ENCODE measurements at regions not wholly inside any gene's neighbourhood (a gene's known extent, or its start where the extent isn't known, plus 50 kb on each side); places are given as distances from the start of the nearest gene placed in this dataset.

DNA sequence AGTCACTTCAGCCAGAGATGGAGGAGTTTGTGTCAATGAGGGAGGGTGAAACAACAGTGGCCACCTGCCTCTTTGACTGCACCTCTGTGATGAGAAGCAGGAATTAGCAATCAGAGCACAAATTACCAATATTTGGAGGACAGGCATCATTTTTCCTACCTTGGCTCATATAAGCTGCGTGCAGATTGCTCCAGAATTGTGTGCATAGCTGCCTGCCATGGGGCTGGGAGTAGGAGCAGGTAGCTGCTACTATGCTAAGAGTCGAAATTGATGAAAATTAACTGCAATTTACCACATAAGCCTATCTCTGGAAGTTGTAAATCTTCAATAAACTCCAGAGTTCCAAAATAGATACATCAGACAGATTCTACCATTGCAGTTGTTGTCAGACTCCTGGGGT lies 167.5 kb upstream of the HTR2A start:
- peaks cover 10% of the 10 kb centered on the region for H3K4me1 Mint-ChIP-seq
- no peak overlapping the region for H3K4me2 ChIP-seq (replicated peaks; ENCODE audit: extremely low read depth, low read length, poor library complexity, severe bottlenecking)
- no peaks in the 10 kb centered on the region for H3K27me3 ChIP-seq (ENCODE audit: control insufficient read depth in 2 of 2, insufficient read depth in 2 of 2, low read length in 2 of 2)
- DNase-seq = no peak
- H3K4me3 ChIP-seq (replicated peaks in 1 of 3; ENCODE audit: low read depth in 2 of 3, low read length in 3 of 3) = no peak overlapping the region
- WGBS (ENCODE audit: insufficient coverage) = 100% methylated on average over 1 of the region's 2 CpGs
- no peaks in the 10 kb centered on the region for H3K36me3 ChIP-seq (replicated peaks in 1 of 2; ENCODE audit: control insufficient read depth in 1 of 2, insufficient read depth in 2 of 2, low read length in 2 of 2)
- no peak overlapping the region for H3K27ac ChIP-seq (ENCODE audit: low read depth in 1 of 2, low read length in 2 of 2)
- H3K36me3 Mint-ChIP-seq = no peaks in the 10 kb centered on the region
- H3K27ac Mint-ChIP-seq = no peak overlapping the region
- peaks cover 9 to 24% (median 18%) of the 10 kb centered on the region in 7 donors for H3K9me3 Mint-ChIP-seq
- no peak overlapping the region for H2AFZ ChIP-seq (ENCODE audit: insufficient read depth, low read depth, low read length, poor library complexity, severe bottlenecking)
- H3K9me3 ChIP-seq (replicated peaks in 1 of 2; ENCODE audit: control insufficient read depth in 1 of 2, insufficient read depth in 1 of 2, low read length in 2 of 2) = peaks cover 0 to 6% of the 10 kb centered on the region in 2 donors
- H3K4me1 ChIP-seq (ENCODE audit: control insufficient read depth in 1 of 2, insufficient read depth in 2 of 2, low read length in 2 of 2) = peaks cover 10 to 12% of the 10 kb centered on the region in 2 donors
- H3K79me2 ChIP-seq (ENCODE audit: insufficient read depth, low read length) = no peaks in the 10 kb centered on the region
- no peaks in the 10 kb centered on the region for H3K27me3 Mint-ChIP-seq (ENCODE audit: low read depth in 3 of 3)
- intact Hi-C loops (cut with micrococcal nuclease) = no loop called here
- no peak overlapping the region for H3K4me3 Mint-ChIP-seq
- TF ChIP-seq, protein P1, sequence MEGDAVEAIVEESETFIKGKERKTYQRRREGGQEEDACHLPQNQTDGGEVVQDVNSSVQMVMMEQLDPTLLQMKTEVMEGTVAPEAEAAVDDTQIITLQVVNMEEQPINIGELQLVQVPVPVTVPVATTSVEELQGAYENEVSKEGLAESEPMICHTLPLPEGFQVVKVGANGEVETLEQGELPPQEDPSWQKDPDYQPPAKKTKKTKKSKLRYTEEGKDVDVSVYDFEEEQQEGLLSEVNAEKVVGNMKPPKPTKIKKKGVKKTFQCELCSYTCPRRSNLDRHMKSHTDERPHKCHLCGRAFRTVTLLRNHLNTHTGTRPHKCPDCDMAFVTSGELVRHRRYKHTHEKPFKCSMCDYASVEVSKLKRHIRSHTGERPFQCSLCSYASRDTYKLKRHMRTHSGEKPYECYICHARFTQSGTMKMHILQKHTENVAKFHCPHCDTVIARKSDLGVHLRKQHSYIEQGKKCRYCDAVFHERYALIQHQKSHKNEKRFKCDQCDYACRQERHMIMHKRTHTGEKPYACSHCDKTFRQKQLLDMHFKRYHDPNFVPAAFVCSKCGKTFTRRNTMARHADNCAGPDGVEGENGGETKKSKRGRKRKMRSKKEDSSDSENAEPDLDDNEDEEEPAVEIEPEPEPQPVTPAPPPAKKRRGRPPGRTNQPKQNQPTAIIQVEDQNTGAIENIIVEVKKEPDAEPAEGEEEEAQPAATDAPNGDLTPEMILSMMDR (IDR thresholded peaks at IDR 0.05) = no peak
- no peak overlapping the region for H3K9ac ChIP-seq (ENCODE audit: insufficient read depth, low read length, poor library complexity, severe bottlenecking)
- no peaks in the 10 kb centered on the region for H4K20me1 ChIP-seq (ENCODE audit: insufficient read depth, low read length)

- Mint-ChIP-seq H3K27ac (no peak overlapping the region), H3K4me3 (no peak overlapping the region), H3K9me3 (peaks cover 2 to 7% (median 5%) of the 10 kb centered on the region in 7 donors), H3K36me3 (no peaks in the 10 kb centered on the region), H3K4me1 (peaks cover 3% of the 10 kb centered on the region), H3K27me3 (ENCODE audit: low read depth in 3 of 3) (peaks cover 0 to 2% (median 2%) of the 10 kb centered on the region in 3 donors)
- 92% methylated on average over 2 of the region's 4 CpGs for WGBS (ENCODE audit: insufficient coverage)
- no peak overlapping the region for H3K4me2 ChIP-seq (replicated peaks; ENCODE audit: extremely low read depth, low read length, poor library complexity, severe bottlenecking)
- H3K4me1 ChIP-seq (ENCODE audit: control insufficient read depth in 1 of 2, insufficient read depth in 2 of 2, low read length in 2 of 2) = no peaks in the 10 kb centered on the region
- no peaks in the 10 kb centered on the region for H3K9me3 ChIP-seq (replicated peaks in 1 of 2; ENCODE audit: control insufficient read depth in 1 of 2, insufficient read depth in 1 of 2, low read length in 2 of 2)
- intact Hi-C loops (cut with micrococcal nuclease) = no loop called here
- no peak for DNase-seq
- no peak overlapping the region for H3K9ac ChIP-seq (ENCODE audit: insufficient read depth, low read length, poor library complexity, severe bottlenecking)
- TF ChIP-seq, protein P1 (IDR thresholded peaks at IDR 0.05) = no peak
- no peak overlapping the region for H2AFZ ChIP-seq (ENCODE audit: insufficient read depth, low read depth, low read length, poor library complexity, severe bottlenecking)
- H3K79me2 ChIP-seq (ENCODE audit: insufficient read depth, low read length) = no peaks in the 10 kb centered on the region
- no peak overlapping the region for H3K27ac ChIP-seq (ENCODE audit: low read depth in 1 of 2, low read length in 2 of 2)
- no peaks in the 10 kb centered on the region for H3K27me3 ChIP-seq (ENCODE audit: control insufficient read depth in 2 of 2, insufficient read depth in 2 of 2, low read length in 2 of 2)
- no peaks in the 10 kb centered on the region for H4K20me1 ChIP-seq (ENCODE audit: insufficient read depth, low read length)
- no peak overlapping the region for H3K4me3 ChIP-seq (replicated peaks in 1 of 3; ENCODE audit: low read depth in 2 of 3, low read length in 3 of 3)
- H3K36me3 ChIP-seq (replicated peaks in 1 of 2; ENCODE audit: control insufficient read depth in 1 of 2, insufficient read depth in 2 of 2, low read length in 2 of 2) = no peaks in the 10 kb centered on the region
Observed at GRCh38 chr13:47049276-47049989, 152.6 kb upstream of the HTR2A start.
